PFSK-1 (cell line): ENCODE measurements at regions not wholly inside any gene's neighbourhood (a gene's known extent, or its start where the extent isn't known, plus 50 kb on each side); places are given as distances from the start of the nearest gene placed in this dataset.

Experiments
- FOXP2 ChIP-seq: optimal IDR thresholded peaks from 2 replicates; pipeline ENCODE3; 2011; ENCODE audit warnings: borderline replicate concordance, control low read depth, inconsistent platforms; ENCODE audit not compliant: insufficient read depth; ENCODE audit errors: extremely low read length, extremely low read depth
- POLR2AphosphoS5 ChIP-seq: IDR thresholded peaks from 2 replicates; pipeline ENCODE4 v1.6.1; 2012; ENCODE audit warnings: low read depth, mild to moderate bottlenecking, control low read depth, low read length, moderate library complexity
- REST ChIP-seq, 2 experiments: IDR thresholded peaks; 2 replicates each; pipeline versions ENCODE4 v1.6.1 to v1.8.0; 2011 to 2012; ENCODE audit warnings: low read depth in 2 of 2, low read length in 2 of 2, control low read depth in 1 of 2, inconsistent platforms in 1 of 2, mild to moderate bottlenecking in 1 of 2, moderate library complexity in 1 of 2; ENCODE audit not compliant: insufficient read depth in 1 of 2
- SIN3A ChIP-seq: IDR thresholded peaks from 2 replicates; pipeline ENCODE4 v1.6.1; 2012; ENCODE audit warnings: mild to moderate bottlenecking, low read length, moderate library complexity, borderline replicate concordance; ENCODE audit not compliant: insufficient read depth

GRCh38 chr22:49035818-49036457, 791.7 kb downstream of the BRD1 start:
- no peak for TF ChIP-seq SIN3A
- TF ChIP-seq REST (IDR thresholded peaks at IDR 0.05; ENCODE audit: insufficient read depth in 1 of 2, low read depth in 2 of 2, low read length in 2 of 2) = no peak
- TF ChIP-seq POLR2AphosphoS5 = no peak
- TF ChIP-seq FOXP2 = no peak
